ENCODE measurements at regions not wholly inside any gene's neighbourhood (a gene's known extent, or its start where the extent isn't known, plus 50 kb on each side); places are given as distances from the start of the nearest gene placed in this dataset.

DNA sequence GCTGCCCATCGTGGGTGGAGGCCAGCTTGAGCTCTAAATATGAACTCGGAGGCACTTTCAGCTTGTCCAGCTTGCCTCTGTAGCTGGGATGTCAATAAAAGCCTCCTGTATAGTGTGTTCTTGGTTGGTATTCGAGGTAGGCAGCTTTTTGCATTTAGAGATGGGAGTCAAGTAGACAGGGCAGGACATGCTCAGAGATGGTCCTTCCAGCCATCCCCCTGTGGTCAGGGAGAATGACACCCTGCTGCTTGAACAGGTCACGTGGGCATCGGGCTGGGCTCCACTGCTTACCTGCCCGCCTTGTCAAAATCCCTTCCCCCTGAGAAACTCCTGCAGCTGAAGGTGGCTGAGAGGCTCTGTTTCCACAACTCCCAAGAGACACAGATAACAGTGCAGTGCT, 302.5 kb downstream of the ZNF536 start:
- FAIRE-seq: no peak
- no peak for TF ChIP-seq POU2F2 (IDR thresholded peaks at IDR 0.05; ENCODE audit: low read depth, low read length)
- TF ChIP-seq POLR2AphosphoS5 (IDR thresholded peaks at IDR 0.05; ENCODE audit: low read depth, low read length): no peak
- TF ChIP-seq POLR2A (IDR thresholded peaks at IDR 0.05; ENCODE audit: low read depth, low read length): no peak
- no peak for TF ChIP-seq PAX5 (IDR thresholded peaks at IDR 0.05; ENCODE audit: insufficient read depth, low read length, severe bottlenecking)
- TF ChIP-seq TAF1 (IDR thresholded peaks at IDR 0.05; ENCODE audit: low read depth, low read length): no peak
- TF ChIP-seq SPI1 (IDR thresholded peaks at IDR 0.05; ENCODE audit: low read depth, low read length): no peak
- DNase-seq (ENCODE audit: insufficient read length, low spot score): no peak

DNA sequence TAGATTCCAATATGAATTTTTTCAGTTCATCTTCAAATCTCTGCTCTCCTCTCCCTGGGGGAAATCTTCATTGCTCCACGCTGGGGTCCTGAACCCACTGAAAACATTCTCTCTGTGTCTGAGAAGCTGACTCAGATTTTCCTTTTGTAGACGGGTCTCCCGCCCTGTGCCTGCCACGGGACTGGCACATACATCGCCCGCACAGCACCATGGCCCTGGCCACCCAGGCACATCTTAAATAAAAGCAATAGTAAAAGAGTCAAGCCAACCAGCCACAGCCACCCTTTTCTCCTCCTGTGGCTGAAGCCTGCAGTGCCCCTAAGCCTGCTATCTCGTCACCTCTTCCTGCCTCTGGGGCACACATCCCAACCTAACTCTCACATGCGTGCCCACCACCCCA, 301.2 kb downstream of the ZNF536 start:
- no peak for FAIRE-seq
- TF ChIP-seq POLR2AphosphoS5 (IDR thresholded peaks at IDR 0.05; ENCODE audit: low read depth, low read length): no peak
- no peak for TF ChIP-seq SPI1 (IDR thresholded peaks at IDR 0.05; ENCODE audit: low read depth, low read length)
- TF ChIP-seq POLR2A (IDR thresholded peaks at IDR 0.05; ENCODE audit: low read depth, low read length): no peak
- TF ChIP-seq TAF1 (IDR thresholded peaks at IDR 0.05; ENCODE audit: low read depth, low read length): no peak
- no peak for TF ChIP-seq POU2F2 (IDR thresholded peaks at IDR 0.05; ENCODE audit: low read depth, low read length)
- no peak for TF ChIP-seq PAX5 (IDR thresholded peaks at IDR 0.05; ENCODE audit: insufficient read depth, low read length, severe bottlenecking)
- no peak for DNase-seq (ENCODE audit: insufficient read length, low spot score)

DNA sequence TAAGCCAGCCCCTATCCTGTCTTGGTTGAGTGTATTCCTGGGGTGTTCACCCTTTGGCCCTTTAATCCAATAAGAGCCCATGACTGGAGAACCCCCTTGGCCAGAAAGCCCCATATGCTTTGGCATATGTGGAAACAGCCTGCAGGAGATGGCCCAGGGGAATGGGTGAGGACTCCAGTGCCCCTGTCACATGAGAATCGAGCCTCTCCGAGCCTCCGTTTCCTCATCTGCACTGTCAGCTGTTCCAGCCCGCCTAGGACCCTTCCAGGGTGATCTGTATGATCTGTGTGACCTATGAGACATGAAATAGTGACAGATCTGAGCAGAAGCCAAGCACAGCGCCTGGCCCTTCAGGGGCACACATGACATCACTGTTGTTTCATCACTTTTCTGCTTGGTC, 300.7 kb downstream of the ZNF536 start:
- DNase-seq (ENCODE audit: insufficient read length, low spot score): no peak
- no peak for TF ChIP-seq PAX5 (IDR thresholded peaks at IDR 0.05; ENCODE audit: insufficient read depth, low read length, severe bottlenecking)
- no peak for TF ChIP-seq TAF1 (IDR thresholded peaks at IDR 0.05; ENCODE audit: low read depth, low read length)
- no peak for TF ChIP-seq POLR2AphosphoS5 (IDR thresholded peaks at IDR 0.05; ENCODE audit: low read depth, low read length)
- TF ChIP-seq SPI1 (IDR thresholded peaks at IDR 0.05; ENCODE audit: low read depth, low read length): no peak
- TF ChIP-seq POLR2A (IDR thresholded peaks at IDR 0.05; ENCODE audit: low read depth, low read length): no peak
- TF ChIP-seq POU2F2 (IDR thresholded peaks at IDR 0.05; ENCODE audit: low read depth, low read length): no peak
- FAIRE-seq: no peak

DNA sequence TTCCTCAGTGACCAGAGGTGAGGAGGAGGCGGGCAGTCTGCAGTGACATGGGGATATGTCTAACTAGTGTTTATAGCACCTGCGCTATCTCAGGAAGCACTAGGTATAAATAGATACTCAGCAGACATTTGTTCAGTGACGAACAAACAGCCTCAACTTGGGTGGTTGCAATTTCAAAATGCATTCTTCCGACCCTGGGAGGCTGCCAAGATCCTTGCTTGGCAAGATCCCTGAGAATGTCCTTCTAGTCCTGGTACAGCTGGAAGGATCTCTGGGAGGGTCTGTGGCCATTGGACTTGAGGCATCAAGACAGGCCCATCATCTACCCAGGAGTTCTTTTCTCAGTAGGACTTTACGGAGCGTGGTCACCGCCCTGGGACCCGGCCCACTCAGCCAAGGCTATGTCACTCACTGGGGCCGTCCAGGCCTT, 299.5 kb downstream of the ZNF536 start:
- TF ChIP-seq POLR2AphosphoS5 (IDR thresholded peaks at IDR 0.05; ENCODE audit: low read depth, low read length): no peak
- no peak for DNase-seq (ENCODE audit: insufficient read length, low spot score)
- FAIRE-seq: no peak

DNA sequence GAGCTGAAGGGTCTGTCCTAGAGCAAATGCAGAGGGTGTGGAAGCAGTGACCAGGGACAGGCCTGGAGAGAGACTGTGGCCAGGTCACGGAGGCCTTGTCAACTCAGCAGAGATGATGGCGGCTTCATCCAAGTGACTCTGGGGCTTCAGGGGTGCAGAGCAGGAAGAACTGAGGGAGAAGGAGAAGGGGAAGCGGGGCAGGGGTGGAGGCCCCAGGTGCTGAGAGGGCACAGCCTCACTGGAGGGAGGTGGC, 299.1 kb downstream of the ZNF536 start:
- no peak for TF ChIP-seq POU2F2 (IDR thresholded peaks at IDR 0.05; ENCODE audit: low read depth, low read length)
- TF ChIP-seq SPI1 (IDR thresholded peaks at IDR 0.05; ENCODE audit: low read depth, low read length): no peak
- TF ChIP-seq PAX5 (IDR thresholded peaks at IDR 0.05; ENCODE audit: insufficient read depth, low read length, severe bottlenecking): no peak
- TF ChIP-seq POLR2AphosphoS5 (IDR thresholded peaks at IDR 0.05; ENCODE audit: low read depth, low read length): no peak
- TF ChIP-seq POLR2A (IDR thresholded peaks at IDR 0.05; ENCODE audit: low read depth, low read length): no peak
- no peak for TF ChIP-seq TAF1 (IDR thresholded peaks at IDR 0.05; ENCODE audit: low read depth, low read length)
- FAIRE-seq: no peak
- no peak for DNase-seq (ENCODE audit: insufficient read length, low spot score)

DNA sequence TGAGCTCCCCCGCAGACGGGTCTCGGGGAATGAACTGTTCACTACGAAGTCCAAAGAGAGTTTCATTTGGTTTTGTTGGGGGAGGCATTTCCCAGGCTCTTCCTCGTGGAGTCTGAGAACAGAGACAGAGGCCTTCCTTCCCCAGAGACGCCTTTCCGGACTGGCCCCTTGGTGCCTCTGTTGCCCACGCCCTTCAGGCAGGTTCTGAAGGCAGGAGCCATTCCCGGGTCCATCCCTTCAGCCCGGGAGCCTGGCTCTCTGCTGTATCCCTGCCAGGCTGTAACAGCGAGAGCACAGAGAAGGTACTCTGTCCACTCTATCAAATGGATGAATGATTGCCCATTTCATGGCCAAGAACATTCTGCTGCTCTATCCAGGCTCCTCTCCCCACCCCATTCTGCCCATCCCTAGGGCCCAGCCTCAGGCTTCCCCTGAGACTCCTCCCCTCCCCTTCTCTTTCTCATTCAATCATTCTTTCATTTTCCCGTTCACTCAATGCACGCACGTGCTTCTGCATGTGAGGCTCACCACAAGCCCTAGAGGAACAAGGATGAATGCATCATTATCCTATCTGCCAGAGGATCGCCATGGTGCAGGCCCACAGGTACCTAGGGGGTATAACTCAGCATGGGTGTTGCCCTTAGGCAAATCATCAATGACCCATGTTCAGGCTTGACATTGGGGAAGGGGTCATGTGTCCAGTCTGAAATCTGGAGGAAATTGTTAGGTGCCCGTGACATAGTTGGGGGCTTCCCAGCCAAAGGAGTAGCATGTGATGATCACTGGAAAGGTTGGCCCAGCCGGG, 298.6 kb downstream of the ZNF536 start:
- DNase-seq (ENCODE audit: insufficient read length, low spot score) (no peak), FAIRE-seq (no peak)
- TF ChIP-seq POLR2AphosphoS5 (IDR thresholded peaks at IDR 0.05; ENCODE audit: low read depth, low read length) (no peak), TAF1 (IDR thresholded peaks at IDR 0.05; ENCODE audit: low read depth, low read length) (no peak), POLR2A (IDR thresholded peaks at IDR 0.05; ENCODE audit: low read depth, low read length) (no peak), SPI1 (IDR thresholded peaks at IDR 0.05; ENCODE audit: low read depth, low read length) (no peak), POU2F2 (IDR thresholded peaks at IDR 0.05; ENCODE audit: low read depth, low read length) (no peak), PAX5 (IDR thresholded peaks at IDR 0.05; ENCODE audit: insufficient read depth, low read length, severe bottlenecking) (no peak)

DNA sequence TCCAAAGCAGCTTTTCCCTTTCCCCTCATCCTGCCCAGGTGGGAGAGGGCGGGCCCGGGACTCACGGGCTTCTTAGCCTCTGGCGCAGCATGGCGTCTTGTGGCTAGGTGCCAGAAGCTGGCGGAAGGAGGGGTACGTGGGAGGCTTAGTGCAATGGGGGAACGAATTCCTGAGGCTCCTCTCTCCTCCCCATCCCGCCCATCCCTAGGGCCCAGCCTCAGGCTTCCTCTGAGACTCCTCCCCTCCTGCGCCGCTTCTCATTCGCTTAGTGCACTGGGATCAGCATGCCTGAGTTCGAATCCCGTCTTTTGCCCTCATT, 297.8 kb downstream of the ZNF536 start:
- DNase-seq (ENCODE audit: insufficient read length, low spot score) (no peak), FAIRE-seq (no peak)
- TF ChIP-seq POLR2AphosphoS5 (IDR thresholded peaks at IDR 0.05; ENCODE audit: low read depth, low read length) (no peak), TAF1 (IDR thresholded peaks at IDR 0.05; ENCODE audit: low read depth, low read length) (no peak), PAX5 (IDR thresholded peaks at IDR 0.05; ENCODE audit: insufficient read depth, low read length, severe bottlenecking) (no peak), SPI1 (IDR thresholded peaks at IDR 0.05; ENCODE audit: low read depth, low read length) (no peak), POU2F2 (IDR thresholded peaks at IDR 0.05; ENCODE audit: low read depth, low read length) (no peak), POLR2A (IDR thresholded peaks at IDR 0.05; ENCODE audit: low read depth, low read length) (no peak)

DNA sequence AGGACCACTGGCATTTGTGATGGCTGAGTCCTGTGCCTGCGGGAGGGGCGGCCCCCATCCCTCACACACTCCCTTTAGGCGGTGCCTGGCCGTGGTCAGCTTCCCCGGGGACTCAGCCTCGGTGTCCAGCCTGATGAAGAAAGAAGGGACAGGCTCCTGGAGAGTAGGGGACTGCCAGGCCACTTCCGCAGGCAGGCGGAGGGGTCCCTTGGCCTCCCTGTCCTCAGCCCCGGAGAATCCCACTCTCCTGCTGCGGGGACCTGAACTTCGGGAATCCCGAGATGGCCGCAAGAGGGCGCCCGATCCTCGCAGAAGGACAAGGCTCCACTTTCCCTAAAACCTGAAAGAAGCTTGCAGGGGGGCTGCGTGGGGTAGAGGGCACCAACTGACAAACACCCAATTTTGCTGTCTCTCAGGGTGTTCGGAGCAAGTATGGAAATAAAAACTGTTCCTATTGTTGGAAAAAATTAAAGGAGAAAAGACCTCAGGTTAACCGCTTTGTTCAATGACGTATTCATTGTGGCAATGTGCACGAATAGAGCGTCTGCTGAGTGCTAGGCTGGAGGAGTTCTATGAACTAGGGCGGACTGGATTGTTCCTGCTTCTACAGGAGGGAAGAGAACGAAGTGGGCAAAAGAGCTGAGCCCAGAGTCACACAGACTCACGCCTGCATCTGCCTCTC, 297.3 kb downstream of the ZNF536 start:
- FAIRE-seq (no peak), DNase-seq (ENCODE audit: insufficient read length, low spot score) (peak; percentile 23)
- TF ChIP-seq PAX5 (IDR thresholded peaks at IDR 0.05; ENCODE audit: insufficient read depth, low read length, severe bottlenecking): no peak
- no peak for TF ChIP-seq POLR2AphosphoS5 (IDR thresholded peaks at IDR 0.05; ENCODE audit: low read depth, low read length)
- no peak for TF ChIP-seq POLR2A (IDR thresholded peaks at IDR 0.05; ENCODE audit: low read depth, low read length)
- no peak for TF ChIP-seq POU2F2 (IDR thresholded peaks at IDR 0.05; ENCODE audit: low read depth, low read length)
- no peak for TF ChIP-seq SPI1 (IDR thresholded peaks at IDR 0.05; ENCODE audit: low read depth, low read length)
- no peak for TF ChIP-seq TAF1 (IDR thresholded peaks at IDR 0.05; ENCODE audit: low read depth, low read length)

DNA sequence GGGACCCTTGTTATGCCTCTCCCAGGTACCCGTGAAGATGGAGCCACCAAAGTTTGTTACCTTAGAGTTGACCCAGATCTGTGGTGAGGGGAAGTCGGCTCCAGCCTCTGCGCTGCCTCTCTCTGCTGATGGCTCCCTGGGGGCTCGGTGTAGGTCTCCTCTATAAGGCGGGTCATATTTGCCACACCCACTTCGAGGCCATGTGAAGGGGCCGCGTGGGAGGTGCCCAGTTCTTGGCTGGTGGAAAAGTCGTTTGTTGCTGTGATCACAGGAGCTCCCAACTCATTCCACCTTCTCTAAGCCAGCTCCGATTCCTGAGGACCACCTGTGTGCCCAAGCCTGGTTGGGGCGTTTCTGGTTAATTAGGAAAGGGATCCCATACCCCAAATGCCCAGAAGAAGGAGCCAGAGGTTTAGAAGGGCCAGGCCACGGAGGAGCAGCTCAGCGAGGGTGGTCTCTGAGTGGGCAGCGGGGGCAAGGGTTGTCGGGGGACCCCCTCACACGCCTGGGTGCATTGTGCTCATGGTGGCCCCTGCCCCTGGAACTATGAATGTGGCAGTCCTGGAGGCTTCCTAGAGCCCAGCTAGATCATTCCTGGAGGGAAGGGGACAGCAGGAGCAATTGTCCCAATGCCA, 296.5 kb downstream of the ZNF536 start:
- TF ChIP-seq POLR2A (IDR thresholded peaks at IDR 0.05; ENCODE audit: low read depth, low read length) (no peak), POLR2AphosphoS5 (IDR thresholded peaks at IDR 0.05; ENCODE audit: low read depth, low read length) (no peak), PAX5 (IDR thresholded peaks at IDR 0.05; ENCODE audit: insufficient read depth, low read length, severe bottlenecking) (no peak), POU2F2 (IDR thresholded peaks at IDR 0.05; ENCODE audit: low read depth, low read length) (no peak), TAF1 (IDR thresholded peaks at IDR 0.05; ENCODE audit: low read depth, low read length) (no peak), SPI1 (IDR thresholded peaks at IDR 0.05; ENCODE audit: low read depth, low read length) (no peak)
- no peak for DNase-seq (ENCODE audit: insufficient read length, low spot score)
- no peak for FAIRE-seq
